ENCODE measurements at regions not wholly inside any gene's neighbourhood (a gene's known extent, or its start where the extent isn't known, plus 50 kb on each side); places are given as distances from the start of the nearest gene placed in this dataset.

- Histone ChIP-seq H3K27ac (ENCODE audit: low read depth in 2 of 2, low read length in 2 of 2) (no peak overlapping the region), H3K27me3 (ENCODE audit: control insufficient read depth, insufficient read depth, low read length) (no peaks in the 10 kb centered on the region), H3K9me3 (ENCODE audit: control insufficient read depth in 2 of 3, insufficient read depth in 1 of 3, low read length in 3 of 3) (no peaks in the 10 kb centered on the region), H3K4me3 (ENCODE audit: low read length in 3 of 3) (no peak overlapping the region), H3K36me3 (ENCODE audit: control insufficient read depth in 2 of 3, insufficient read depth in 3 of 3, low read length in 3 of 3) (no peaks in the 10 kb centered on the region), H3K4me1 (ENCODE audit: control insufficient read depth in 2 of 3, insufficient read depth in 2 of 3, low read depth in 1 of 3, low read length in 3 of 3) (peaks cover 0 to 3% (median 0%) of the 10 kb centered on the region in 3 donors), H3K9ac (ENCODE audit: low read length in 3 of 3) (no peak overlapping the region)
- no peak for DNase-seq
- no peak for FAIRE-seq
- intact Hi-C loops (cut with DNase I), result no loop called here
- TF ChIP-seq CTCF (IDR thresholded peaks at IDR 0.05; ENCODE audit: borderline replicate concordance, extremely low read depth, insufficient read depth), result no peak
Observed at GRCh38 chr11:104534278-104534677, 364.0 kb downstream of the CASP12 start.

GRCh38 chr11:104531894-104532293 lies 366.4 kb downstream of the CASP12 start:
- Histone ChIP-seq H3K4me1 (ENCODE audit: control insufficient read depth in 2 of 3, insufficient read depth in 2 of 3, low read depth in 1 of 3, low read length in 3 of 3) (peaks cover 0 to 3% (median 0%) of the 10 kb centered on the region in 3 donors), H3K27ac (ENCODE audit: low read depth in 2 of 2, low read length in 2 of 2) (no peak overlapping the region), H3K27me3 (ENCODE audit: control insufficient read depth, insufficient read depth, low read length) (no peaks in the 10 kb centered on the region), H3K36me3 (ENCODE audit: control insufficient read depth in 2 of 3, insufficient read depth in 3 of 3, low read length in 3 of 3) (no peaks in the 10 kb centered on the region), H3K9ac (ENCODE audit: low read length in 3 of 3) (no peak overlapping the region), H3K9me3 (ENCODE audit: control insufficient read depth in 2 of 3, insufficient read depth in 1 of 3, low read length in 3 of 3) (no peaks in the 10 kb centered on the region), H3K4me3 (ENCODE audit: low read length in 3 of 3) (no peak overlapping the region)
- FAIRE-seq (no peak), DNase-seq (no peak)
- TF ChIP-seq CTCF (IDR thresholded peaks at IDR 0.05; ENCODE audit: borderline replicate concordance, extremely low read depth, insufficient read depth), result no peak
- intact Hi-C loops (cut with DNase I), result no loop called here

- no peaks in the 10 kb centered on the region for H3K36me3 ChIP-seq (ENCODE audit: control insufficient read depth in 2 of 3, insufficient read depth in 3 of 3, low read length in 3 of 3)
Observed at GRCh38 chr11:104531075-104531474, 367.1 kb upstream of the PDGFD start.

More at GRCh38 chr11:104531075-104531474, 367.1 kb upstream of the PDGFD start:
- H3K27me3 ChIP-seq (ENCODE audit: control insufficient read depth, insufficient read depth, low read length), result no peaks in the 10 kb centered on the region
- DNase-seq (peak in 1 of 5 donors; percentile 8), FAIRE-seq (no peak)
- peak; percentile 28 for TF ChIP-seq CTCF (IDR thresholded peaks at IDR 0.05; ENCODE audit: borderline replicate concordance, extremely low read depth, insufficient read depth)
- intact Hi-C loops (cut with DNase I), result no loop called here
- no peak overlapping the region for H3K4me3 ChIP-seq (ENCODE audit: low read length in 3 of 3)
- no peak overlapping the region for H3K27ac ChIP-seq (ENCODE audit: low read depth in 2 of 2, low read length in 2 of 2)
- no peaks in the 10 kb centered on the region for H3K9me3 ChIP-seq (ENCODE audit: control insufficient read depth in 2 of 3, insufficient read depth in 1 of 3, low read length in 3 of 3)
- H3K9ac ChIP-seq (ENCODE audit: low read length in 3 of 3), result no peak overlapping the region
- peaks cover 0 to 3% (median 0%) of the 10 kb centered on the region in 3 donors for H3K4me1 ChIP-seq (ENCODE audit: control insufficient read depth in 2 of 3, insufficient read depth in 2 of 3, low read depth in 1 of 3, low read length in 3 of 3)

Measured in kidney (tissue), 13 donors.